Testis (tissue), 2 donors: ENCODE measurements at regions not wholly inside any gene's neighbourhood (a gene's known extent, or its start where the extent isn't known, plus 50 kb on each side); places are given as distances from the start of the nearest gene placed in this dataset.

Experiments used
- POLR2A ChIP-seq: fragments of 450-650 bp; IDR thresholded peaks from one replicate; pipeline ENCODE4 v1.6.1; 2017; ENCODE audit warnings: antibody characterized with exemption, mild to moderate bottlenecking, moderate library complexity
- TF ChIP-seq, protein P1 (sequence below), 3 experiments: fragments of 450-650 bp in 2 of 3; fragments of 200-600 bp in 1 of 3; sonication (generic) in 1 of 3; IDR thresholded peaks; one replicate each; pipeline ENCODE4 v1.5.1; 2016 to 2019; ENCODE audit warnings: antibody characterized with exemption in 3 of 3, mild to moderate bottlenecking in 2 of 3, moderate library complexity in 1 of 3

- TF ChIP-seq POLR2A = no peak
- TF ChIP-seq, protein P1, sequence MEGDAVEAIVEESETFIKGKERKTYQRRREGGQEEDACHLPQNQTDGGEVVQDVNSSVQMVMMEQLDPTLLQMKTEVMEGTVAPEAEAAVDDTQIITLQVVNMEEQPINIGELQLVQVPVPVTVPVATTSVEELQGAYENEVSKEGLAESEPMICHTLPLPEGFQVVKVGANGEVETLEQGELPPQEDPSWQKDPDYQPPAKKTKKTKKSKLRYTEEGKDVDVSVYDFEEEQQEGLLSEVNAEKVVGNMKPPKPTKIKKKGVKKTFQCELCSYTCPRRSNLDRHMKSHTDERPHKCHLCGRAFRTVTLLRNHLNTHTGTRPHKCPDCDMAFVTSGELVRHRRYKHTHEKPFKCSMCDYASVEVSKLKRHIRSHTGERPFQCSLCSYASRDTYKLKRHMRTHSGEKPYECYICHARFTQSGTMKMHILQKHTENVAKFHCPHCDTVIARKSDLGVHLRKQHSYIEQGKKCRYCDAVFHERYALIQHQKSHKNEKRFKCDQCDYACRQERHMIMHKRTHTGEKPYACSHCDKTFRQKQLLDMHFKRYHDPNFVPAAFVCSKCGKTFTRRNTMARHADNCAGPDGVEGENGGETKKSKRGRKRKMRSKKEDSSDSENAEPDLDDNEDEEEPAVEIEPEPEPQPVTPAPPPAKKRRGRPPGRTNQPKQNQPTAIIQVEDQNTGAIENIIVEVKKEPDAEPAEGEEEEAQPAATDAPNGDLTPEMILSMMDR (IDR thresholded peaks at IDR 0.05) = no peak
Observed at GRCh38 chr1:60273185-60273584, 199.6 kb upstream of the C1orf87 start.
